RKO (cell line): ENCODE measurements at regions not wholly inside any gene's neighbourhood (a gene's known extent, or its start where the extent isn't known, plus 50 kb on each side); places are given as distances from the start of the nearest gene placed in this dataset.
A peak's percentile ranks its signal among the peaks of the same experiment; 100 is the strongest.
"Not testable (repeated sequence)": the region's sequence is repeated elsewhere in the genome, so short reads cannot be mapped to it uniquely, and the experiment has no call there.

Source experiments
- DNase-seq: peaks from one replicate; pipeline ENCODE4 v3.0.0-alpha.2; 2016; ENCODE audit warnings: low spot score

- DNase-seq: no peak
These were observed 991.6 kb downstream of the SLC6A15 start for GRCh38 chr12:83920821-83921547.

GRCh38 chr12:83919081-83919480 is 993.5 kb downstream of the SLC6A15 start:
- no peak for DNase-seq

GRCh38 chr12:83904175-83904574 is 1008.4 kb downstream of the SLC6A15 start:
- no peak for DNase-seq

- DNase-seq: no peak
These were observed 1016.2 kb downstream of the SLC6A15 start for GRCh38 chr12:83896416-83896815.

GRCh38 chr12:83893101-83893500 is 1019.5 kb downstream of the SLC6A15 start:
- DNase-seq: no peak

- DNase-seq: no peak
These were observed 1022.9 kb downstream of the SLC6A15 start for GRCh38 chr12:83889745-83890144.

- no peak for DNase-seq
These were observed 1026.1 kb downstream of the SLC6A15 start for GRCh38 chr12:83886479-83886878.

GRCh38 chr12:83870921-83871599 is 1041.5 kb downstream of the SLC6A15 start:
- DNase-seq: not testable (repeated sequence)

GRCh38 chr12:83866477-83866876 is 1046.1 kb downstream of the SLC6A15 start:
- DNase-seq: no peak

GRCh38 chr12:83865431-83865830 is 1047.2 kb downstream of the SLC6A15 start:
- no peak for DNase-seq

GRCh38 chr12:83864054-83864453 is 1048.5 kb downstream of the SLC6A15 start:
- no peak for DNase-seq

GRCh38 chr12:83859021-83859420 is 1053.6 kb downstream of the SLC6A15 start:
- no peak for DNase-seq

- no peak for DNase-seq
These were observed 1055.8 kb downstream of the SLC6A15 start for GRCh38 chr12:83856803-83857202.

- DNase-seq: no peak
These were observed 1062.1 kb downstream of the SLC6A15 start for GRCh38 chr12:83850531-83850930.

- DNase-seq: no peak
These were observed 1063.9 kb downstream of the SLC6A15 start for GRCh38 chr12:83848702-83849101.

GRCh38 chr12:83843541-83843940 is 1069.1 kb downstream of the SLC6A15 start:
- DNase-seq: no peak

GRCh38 chr12:83841620-83842019 is 1071.0 kb downstream of the SLC6A15 start:
- DNase-seq: no peak

- DNase-seq: no peak
These were observed 1084.7 kb downstream of the SLC6A15 start for GRCh38 chr12:83827860-83828259.

- no peak for DNase-seq
These were observed 1085.4 kb downstream of the SLC6A15 start for GRCh38 chr12:83827193-83827592.

GRCh38 chr12:83826112-83826511 is 1086.5 kb downstream of the SLC6A15 start:
- DNase-seq: peak; percentile 27

- peak; percentile 49 for DNase-seq
These were observed 1089.1 kb downstream of the SLC6A15 start for GRCh38 chr12:83823386-83824045.

- DNase-seq: no peak
These were observed 1090.6 kb downstream of the SLC6A15 start for GRCh38 chr12:83821967-83822366.

- DNase-seq: no peak
These were observed 1093.7 kb downstream of the SLC6A15 start for GRCh38 chr12:83818881-83819280.
